Thymus (tissue), 11 donors: ENCODE measurements at regions not wholly inside any gene's neighbourhood (a gene's known extent, or its start where the extent isn't known, plus 50 kb on each side); places are given as distances from the start of the nearest gene placed in this dataset.

Experiments
- DNase-seq, 9 donors: peaks; one replicate each; pipeline ENCODE4 v3.0.0-alpha.2; 2013; ENCODE audit warnings: low spot score in 9 of 9, low read depth in 6 of 9, missing footprints in 1 of 9
- H3K27ac ChIP-seq, 2 donors: one replicate each; pipeline ENCODE4 v1.5.1; 2013; ENCODE audit warnings: control low read depth in 1 of 2, low read depth in 1 of 2, low read length in 1 of 2, mild to moderate bottlenecking in 1 of 2, moderate library complexity in 1 of 2
- H3K27me3 ChIP-seq, 2 donors: one replicate each; pipeline ENCODE4 v1.5.1; 2013; ENCODE audit warnings: low read length in 1 of 2; ENCODE audit not compliant: control insufficient read depth in 2 of 2, insufficient read depth in 1 of 2
- H3K36me3 ChIP-seq, 2 donors: one replicate each; pipeline ENCODE4 v1.5.1; 2013; ENCODE audit warnings: low read length in 1 of 2, mild to moderate bottlenecking in 1 of 2, moderate library complexity in 1 of 2; ENCODE audit not compliant: control insufficient read depth in 2 of 2, insufficient read depth in 2 of 2
- H3K4me1 ChIP-seq, 2 donors: one replicate each; pipeline ENCODE4 v1.5.1; 2013; ENCODE audit warnings: low read length in 2 of 2; ENCODE audit not compliant: control insufficient read depth in 2 of 2, insufficient read depth in 2 of 2
- H3K4me3 ChIP-seq, 2 donors: one replicate each; pipeline ENCODE4 v1.5.1; 2013; ENCODE audit warnings: low read length in 2 of 2, control low read depth in 1 of 2, mild to moderate bottlenecking in 1 of 2
- H3K9me3 ChIP-seq, 2 donors: one replicate each; pipeline ENCODE4 v1.5.1; 2013; ENCODE audit warnings: low read length in 1 of 2, mild to moderate bottlenecking in 1 of 2; ENCODE audit not compliant: control insufficient read depth in 2 of 2, insufficient read depth in 1 of 2
- WGBS: extraction: QIAGEN DNeasy Blood & Tissue Kit; methylation state at CpG from one replicate; pipeline ENCODE4 v1.1.7; 2013; 5-methylcytosine and 5-hydroxymethylcytosine counted together
- donor health status: healthy.

- Histone ChIP-seq H3K27ac (no peak overlapping the region), H3K4me1 (no peaks in the 10 kb centered on the region), H3K9me3 (no peaks in the 10 kb centered on the region), H3K36me3 (no peaks in the 10 kb centered on the region), H3K27me3 (no peaks in the 10 kb centered on the region), H3K4me3 (no peak overlapping the region)
- 33% methylated on average over 1 of the region's 1 CpG for WGBS
- DNase-seq: no peak
These were observed 382.0 kb upstream of the STEAP1 start for GRCh38 chr7:89772276-89772675.

- H3K27ac ChIP-seq: no peak overlapping the region
- H3K9me3 ChIP-seq: no peaks in the 10 kb centered on the region
- no peak overlapping the region for H3K4me3 ChIP-seq
- no peaks in the 10 kb centered on the region for H3K36me3 ChIP-seq
- H3K4me1 ChIP-seq: no peaks in the 10 kb centered on the region
- no peaks in the 10 kb centered on the region for H3K27me3 ChIP-seq
- 94% methylated on average over 2 of the region's 2 CpGs for WGBS
- no peak for DNase-seq
These were observed 380.7 kb upstream of the STEAP1 start for GRCh38 chr7:89773611-89774010.

- H3K27me3 ChIP-seq: no peaks in the 10 kb centered on the region
- peaks cover 0 to 4% of the 10 kb centered on the region in 2 donors for H3K9me3 ChIP-seq
- H3K4me3 ChIP-seq: no peak overlapping the region
- H3K36me3 ChIP-seq: no peaks in the 10 kb centered on the region
- no peak for DNase-seq
- H3K27ac ChIP-seq: no peak overlapping the region
- H3K4me1 ChIP-seq: no peaks in the 10 kb centered on the region
These were observed 378.8 kb upstream of the STEAP1 start for GRCh38 chr7:89775459-89775858.

GRCh38 chr7:89776980-89777379 is 377.3 kb upstream of the STEAP1 start:
- 98% methylated on average over 2 of the region's 2 CpGs for WGBS
- peaks cover 0 to 5% of the 10 kb centered on the region in 2 donors for H3K9me3 ChIP-seq

GRCh38 chr7:89777499-89777898 is 376.8 kb upstream of the STEAP1 start:
- Histone ChIP-seq H3K4me3 (no peak overlapping the region), H3K4me1 (no peaks in the 10 kb centered on the region), H3K27ac (no peak overlapping the region), H3K9me3 (peaks cover 0 to 5% of the 10 kb centered on the region in 2 donors), H3K36me3 (no peaks in the 10 kb centered on the region), H3K27me3 (no peaks in the 10 kb centered on the region)
- no peak for DNase-seq

More at GRCh38 chr7:89776980-89777379, 377.3 kb upstream of the STEAP1 start:
- H3K36me3 ChIP-seq: no peaks in the 10 kb centered on the region
- H3K4me1 ChIP-seq: no peaks in the 10 kb centered on the region
- no peaks in the 10 kb centered on the region for H3K27me3 ChIP-seq
- DNase-seq: no peak
- H3K4me3 ChIP-seq: no peak overlapping the region
- H3K27ac ChIP-seq: no peak overlapping the region

GRCh38 chr7:89780291-89780690 is 374.0 kb upstream of the STEAP1 start:
- Histone ChIP-seq H3K36me3 (no peaks in the 10 kb centered on the region), H3K4me3 (no peak overlapping the region), H3K4me1 (no peaks in the 10 kb centered on the region), H3K27me3 (no peaks in the 10 kb centered on the region), H3K9me3 (peaks cover 0 to 5% of the 10 kb centered on the region in 2 donors), H3K27ac (no peak overlapping the region)
- DNase-seq: no peak
- WGBS: 93% methylated on average over 4 of the region's 4 CpGs

GRCh38 chr7:89796481-89796880 is 357.8 kb upstream of the STEAP1 start:
- H3K27ac ChIP-seq: no peak overlapping the region

GRCh38 chr7:89797965-89798598 is 356.2 kb upstream of the STEAP1 start:
- Histone ChIP-seq H3K36me3 (no peaks in the 10 kb centered on the region), H3K4me3 (no peak overlapping the region), H3K9me3 (peaks cover 0 to 17% of the 10 kb centered on the region in 2 donors), H3K27ac (no peak overlapping the region), H3K27me3 (no peaks in the 10 kb centered on the region), H3K4me1 (no peaks in the 10 kb centered on the region)
- DNase-seq: no peak
- 88% methylated on average over 3 of the region's 3 CpGs for WGBS

More at GRCh38 chr7:89796481-89796880, 357.8 kb upstream of the STEAP1 start:
- Histone ChIP-seq H3K4me1 (no peaks in the 10 kb centered on the region), H3K4me3 (no peak overlapping the region), H3K27me3 (no peaks in the 10 kb centered on the region), H3K9me3 (peaks cover 0 to 19% of the 10 kb centered on the region in 2 donors), H3K36me3 (no peaks in the 10 kb centered on the region)
- WGBS: 96% methylated on average over 2 of the region's 2 CpGs
- DNase-seq: no peak

GRCh38 chr7:89798599-89798996 is 355.7 kb upstream of the STEAP1 start:
- Histone ChIP-seq H3K27ac (no peak overlapping the region), H3K4me3 (no peak overlapping the region), H3K4me1 (no peaks in the 10 kb centered on the region), H3K9me3 (peaks cover 0 to 13% of the 10 kb centered on the region in 2 donors), H3K36me3 (no peaks in the 10 kb centered on the region), H3K27me3 (no peaks in the 10 kb centered on the region)
- WGBS: 97% methylated on average over 2 of the region's 2 CpGs
- DNase-seq: no peak
